ENCODE measurements at regions not wholly inside any gene's neighbourhood (a gene's known extent, or its start where the extent isn't known, plus 50 kb on each side); places are given as distances from the start of the nearest gene placed in this dataset.

DNA sequence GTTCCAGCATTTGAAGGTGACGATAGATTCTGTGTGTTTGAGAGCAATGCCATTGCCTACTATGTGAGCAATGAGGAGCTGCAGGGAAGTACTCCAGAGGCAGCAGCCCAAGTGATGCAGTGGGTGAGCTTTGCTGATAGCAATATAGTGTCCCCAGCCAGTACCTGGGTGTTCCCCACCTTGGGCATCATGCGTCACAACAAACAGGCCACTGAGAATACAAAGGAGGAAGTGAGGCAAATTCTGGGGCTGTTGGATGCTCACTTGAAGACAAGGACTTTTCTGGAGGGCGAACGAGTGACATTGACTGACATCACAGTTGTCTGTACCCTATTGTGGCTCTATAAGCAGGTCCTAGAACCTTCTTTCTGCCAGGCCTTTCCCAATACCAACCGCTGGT, 142.0 kb downstream of the PLS3 start:
- Histone ChIP-seq H3K27ac (ENCODE audit: low read depth, low read length, poor library complexity, severe bottlenecking) (no peak overlapping the region), H3K4me3 (ENCODE audit: low read depth, low read length, poor library complexity, severe bottlenecking) (no peak overlapping the region), H3K4me1 (ENCODE audit: insufficient read depth, low read length, poor library complexity, severe bottlenecking) (no peaks in the 10 kb centered on the region), H3K9me3 (ENCODE audit: low read depth, low read length, poor library complexity, severe bottlenecking) (no peaks in the 10 kb centered on the region), H3K27me3 (replicated peaks; ENCODE audit: insufficient read depth, low read depth, low read length, poor library complexity) (peaks cover 8% of the 10 kb centered on the region), H3K36me3 (ENCODE audit: insufficient read depth, low read length, poor library complexity, severe bottlenecking) (no peaks in the 10 kb centered on the region)
- intact Hi-C loops (cut with micrococcal nuclease; ENCODE audit: unreplicated experiment), result no loop called here
- TF ChIP-seq EZH2 (IDR thresholded peaks at IDR 0.05; ENCODE audit: borderline replicate concordance, low read depth, low read length, poor library complexity, severe bottlenecking), result no peak
- TF ChIP-seq, protein P1, sequence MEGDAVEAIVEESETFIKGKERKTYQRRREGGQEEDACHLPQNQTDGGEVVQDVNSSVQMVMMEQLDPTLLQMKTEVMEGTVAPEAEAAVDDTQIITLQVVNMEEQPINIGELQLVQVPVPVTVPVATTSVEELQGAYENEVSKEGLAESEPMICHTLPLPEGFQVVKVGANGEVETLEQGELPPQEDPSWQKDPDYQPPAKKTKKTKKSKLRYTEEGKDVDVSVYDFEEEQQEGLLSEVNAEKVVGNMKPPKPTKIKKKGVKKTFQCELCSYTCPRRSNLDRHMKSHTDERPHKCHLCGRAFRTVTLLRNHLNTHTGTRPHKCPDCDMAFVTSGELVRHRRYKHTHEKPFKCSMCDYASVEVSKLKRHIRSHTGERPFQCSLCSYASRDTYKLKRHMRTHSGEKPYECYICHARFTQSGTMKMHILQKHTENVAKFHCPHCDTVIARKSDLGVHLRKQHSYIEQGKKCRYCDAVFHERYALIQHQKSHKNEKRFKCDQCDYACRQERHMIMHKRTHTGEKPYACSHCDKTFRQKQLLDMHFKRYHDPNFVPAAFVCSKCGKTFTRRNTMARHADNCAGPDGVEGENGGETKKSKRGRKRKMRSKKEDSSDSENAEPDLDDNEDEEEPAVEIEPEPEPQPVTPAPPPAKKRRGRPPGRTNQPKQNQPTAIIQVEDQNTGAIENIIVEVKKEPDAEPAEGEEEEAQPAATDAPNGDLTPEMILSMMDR (conservative IDR thresholded peaks at IDR 0.05; ENCODE audit: low read depth, low read length), result no peak
- ChIA-PET POLR2A (ENCODE audit: low non-redundant PET) (no interaction called here), CTCF (no interaction called here)
- no TSS peak for BruUV-seq (replicated peaks)
- DNase-seq (ENCODE audit: low spot score), result no peak

DNA sequence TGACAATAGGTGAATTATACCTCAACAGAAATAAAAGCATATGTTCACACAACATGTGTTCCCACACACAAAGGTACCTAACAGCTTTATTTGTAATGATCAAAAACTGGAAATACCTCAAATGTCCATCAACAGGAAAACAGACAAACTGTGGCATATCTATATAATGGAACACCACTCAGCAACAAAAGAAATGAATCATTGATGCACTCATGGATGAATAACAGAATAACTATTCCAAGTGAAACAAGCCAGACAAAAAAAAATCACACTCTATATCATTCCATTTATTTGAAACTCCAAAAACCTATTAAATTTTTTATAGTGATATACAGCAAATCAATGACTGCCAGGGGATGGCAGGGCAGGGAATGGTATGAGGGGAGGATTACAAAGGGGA, 148.1 kb downstream of the PLS3 start:
- Histone ChIP-seq H3K27me3 (replicated peaks; ENCODE audit: insufficient read depth, low read depth, low read length, poor library complexity) (peaks cover 16% of the 10 kb centered on the region), H3K27ac (ENCODE audit: low read depth, low read length, poor library complexity, severe bottlenecking) (no peak overlapping the region), H3K4me3 (ENCODE audit: low read depth, low read length, poor library complexity, severe bottlenecking) (no peak overlapping the region), H3K36me3 (ENCODE audit: insufficient read depth, low read length, poor library complexity, severe bottlenecking) (no peaks in the 10 kb centered on the region), H3K4me1 (ENCODE audit: insufficient read depth, low read length, poor library complexity, severe bottlenecking) (no peaks in the 10 kb centered on the region), H3K9me3 (ENCODE audit: low read depth, low read length, poor library complexity, severe bottlenecking) (no peaks in the 10 kb centered on the region)
- ChIA-PET CTCF (no interaction called here), POLR2A (ENCODE audit: low non-redundant PET) (no interaction called here)
- DNase-seq (ENCODE audit: low spot score), result no peak
- TF ChIP-seq, protein P1 (conservative IDR thresholded peaks at IDR 0.05; ENCODE audit: low read depth, low read length), result no peak
- TF ChIP-seq EZH2 (IDR thresholded peaks at IDR 0.05; ENCODE audit: borderline replicate concordance, low read depth, low read length, poor library complexity, severe bottlenecking), result no peak
- intact Hi-C loops (cut with micrococcal nuclease; ENCODE audit: unreplicated experiment), result no loop called here
- BruUV-seq (replicated peaks), result no TSS peak

DNA sequence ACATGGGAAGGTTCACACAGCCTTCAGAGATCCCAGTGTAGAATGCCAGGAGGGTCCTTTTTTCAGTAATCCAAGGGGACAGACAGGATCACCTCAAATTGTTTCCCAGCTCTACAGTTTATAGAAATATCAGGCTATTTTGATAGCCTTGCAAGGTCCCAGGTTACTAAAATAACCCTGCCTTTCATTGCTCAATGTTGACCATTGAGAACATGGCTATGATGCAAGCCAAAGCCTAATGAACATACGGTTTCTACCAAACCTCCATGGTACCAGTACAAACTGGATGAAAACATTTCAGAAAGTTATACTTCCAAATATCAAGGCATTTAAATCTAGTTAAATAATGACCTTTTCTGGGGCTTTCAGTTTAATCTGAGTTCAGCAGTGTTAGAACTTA, 151.5 kb downstream of the PLS3 start:
- Histone ChIP-seq H3K9me3 (ENCODE audit: low read depth, low read length, poor library complexity, severe bottlenecking) (no peaks in the 10 kb centered on the region), H3K27ac (ENCODE audit: low read depth, low read length, poor library complexity, severe bottlenecking) (no peak overlapping the region), H3K27me3 (replicated peaks; ENCODE audit: insufficient read depth, low read depth, low read length, poor library complexity) (peaks cover 14% of the 10 kb centered on the region), H3K36me3 (ENCODE audit: insufficient read depth, low read length, poor library complexity, severe bottlenecking) (no peaks in the 10 kb centered on the region), H3K4me3 (ENCODE audit: low read depth, low read length, poor library complexity, severe bottlenecking) (no peak overlapping the region), H3K4me1 (ENCODE audit: insufficient read depth, low read length, poor library complexity, severe bottlenecking) (no peaks in the 10 kb centered on the region)
- no peak for DNase-seq (ENCODE audit: low spot score)
- POLR2A ChIA-PET (ENCODE audit: low non-redundant PET), result no interaction called here
- no peak for TF ChIP-seq EZH2 (IDR thresholded peaks at IDR 0.05; ENCODE audit: borderline replicate concordance, low read depth, low read length, poor library complexity, severe bottlenecking)
- TF ChIP-seq, protein P1 (conservative IDR thresholded peaks at IDR 0.05; ENCODE audit: low read depth, low read length), result no peak
- intact Hi-C loops (cut with micrococcal nuclease; ENCODE audit: unreplicated experiment), result no loop called here
- BruUV-seq (replicated peaks), result no TSS peak
- CTCF ChIA-PET, result no interaction called here
